IPS-18c (cell line): ENCODE measurements at regions not wholly inside any gene's neighbourhood (a gene's known extent, or its start where the extent isn't known, plus 50 kb on each side); places are given as distances from the start of the nearest gene placed in this dataset.

ENCODE experiments used
- H3K4me3 ChIP-seq: 2 replicates; pipeline ENCODE4 v1.7.0; 2013; ENCODE audit warnings: low read depth, mild to moderate bottlenecking, low read length, moderate library complexity; ENCODE audit not compliant: insufficient read depth
- H3K9me3 ChIP-seq: one replicate; pipeline ENCODE4 v1.6.1; 2013; ENCODE audit warnings: mild to moderate bottlenecking, low read length, moderate library complexity; ENCODE audit not compliant: control insufficient read depth, insufficient read depth

DNA sequence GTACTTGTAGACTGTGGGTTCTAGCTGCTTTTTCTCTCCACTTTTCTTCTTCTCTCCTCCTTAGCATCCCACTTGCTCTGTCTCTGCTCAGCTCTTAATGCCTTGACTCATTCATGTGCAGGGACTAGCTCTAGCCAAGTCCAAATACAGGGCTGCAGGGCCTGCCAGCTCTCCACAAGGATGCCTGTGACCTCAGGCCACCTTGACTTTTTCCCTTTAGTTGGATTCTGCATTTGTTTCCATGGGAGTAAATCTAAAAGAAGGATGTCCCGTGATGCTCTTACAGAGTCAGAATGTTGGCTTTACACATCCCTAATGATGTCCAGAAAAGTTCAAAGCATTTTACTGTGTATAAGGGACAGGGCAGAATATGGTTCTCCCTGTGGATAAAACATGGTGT lies 101.8 kb upstream of the PREP start:
- no peaks in the 10 kb centered on the region for H3K9me3 ChIP-seq
- no peak overlapping the region for H3K4me3 ChIP-seq

DNA sequence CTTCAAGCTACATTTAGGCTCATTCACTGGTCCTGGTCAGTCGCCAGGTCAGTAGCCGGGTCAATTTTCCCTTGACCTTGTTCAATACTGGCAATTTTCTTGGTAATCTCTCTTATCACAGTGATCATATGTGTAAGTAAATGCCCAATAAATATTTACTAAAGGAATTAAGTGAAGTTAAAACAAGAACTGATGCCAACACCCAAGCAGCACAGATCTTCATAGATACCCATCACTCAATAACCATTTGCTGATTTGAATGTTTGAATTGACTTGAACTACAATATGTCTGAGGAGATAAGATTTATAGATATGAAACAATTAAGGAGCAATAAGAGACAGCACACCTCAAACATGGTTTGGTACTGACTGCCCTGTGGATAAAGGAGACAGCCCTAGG lies 100.8 kb upstream of the PREP start:
- H3K4me3 ChIP-seq = no peak overlapping the region
- no peaks in the 10 kb centered on the region for H3K9me3 ChIP-seq

DNA sequence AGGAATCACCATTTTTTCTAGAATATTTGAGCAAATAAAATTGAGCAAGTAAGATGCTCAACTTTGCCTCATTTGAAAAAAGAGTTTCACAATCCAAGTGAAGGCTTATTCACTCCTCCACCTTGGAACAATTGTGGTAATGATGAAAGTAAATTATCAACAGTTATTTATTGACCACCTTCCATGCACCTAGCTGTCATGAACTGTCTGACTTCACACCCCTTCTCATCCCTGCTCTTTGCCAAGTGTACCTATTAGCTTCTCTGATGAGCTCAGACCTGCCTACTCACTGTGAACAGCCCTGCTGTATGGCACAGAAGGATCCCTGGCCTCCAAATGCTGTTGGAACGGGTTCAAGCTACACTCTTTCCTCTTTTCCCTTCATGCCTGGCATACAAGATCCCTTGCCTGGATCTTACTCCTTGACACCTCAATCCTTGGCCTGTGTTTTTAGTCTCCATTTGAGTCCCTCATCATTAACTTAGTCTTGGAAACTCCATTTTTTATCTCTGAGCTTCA lies 99.0 kb upstream of the PREP start:
- Histone ChIP-seq H3K4me3 (no peak overlapping the region), H3K9me3 (no peaks in the 10 kb centered on the region)

DNA sequence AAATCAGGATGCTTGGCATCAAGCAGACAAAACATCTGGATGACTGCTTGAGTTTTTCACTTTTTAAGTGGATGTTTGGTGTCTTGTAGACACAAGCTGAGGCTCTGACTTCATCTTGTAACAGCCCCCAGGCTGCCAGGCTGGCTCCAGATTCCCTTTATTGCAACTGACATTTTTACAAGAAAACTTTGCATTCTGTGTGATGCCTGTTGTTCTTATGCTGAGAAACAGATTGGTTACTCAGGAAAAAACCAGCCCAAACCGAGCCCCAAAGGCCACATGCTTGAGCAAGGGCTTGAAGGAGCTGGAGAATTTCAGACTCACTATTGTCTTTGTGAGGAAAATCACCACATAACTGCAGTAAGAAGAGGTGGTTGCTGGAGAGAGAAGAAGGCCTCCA lies 98.4 kb upstream of the PREP start:
- peaks cover 2% of the 10 kb centered on the region for H3K9me3 ChIP-seq
- no peak overlapping the region for H3K4me3 ChIP-seq

DNA sequence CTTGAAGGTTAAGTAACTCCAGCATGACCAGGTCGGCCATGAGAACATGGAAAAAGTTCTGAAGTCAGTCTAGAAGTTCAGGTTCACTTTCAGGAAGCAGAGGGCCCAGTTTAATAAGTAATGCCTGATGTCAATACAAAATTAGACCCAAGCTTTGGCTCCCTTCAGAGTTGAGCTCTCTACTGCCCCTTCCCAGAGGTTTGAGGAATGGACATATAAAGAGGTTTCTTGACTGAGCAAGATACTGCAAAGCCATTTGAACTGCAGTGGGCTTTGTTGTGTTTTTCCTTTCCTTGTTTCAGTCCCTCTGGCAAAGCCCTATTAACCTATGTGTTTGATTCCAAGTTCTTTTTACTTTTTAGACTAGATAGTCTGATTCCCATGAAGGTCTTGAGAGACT lies 97.8 kb upstream of the PREP start:
- no peak overlapping the region for H3K4me3 ChIP-seq
- H3K9me3 ChIP-seq = peaks cover 2% of the 10 kb centered on the region

DNA sequence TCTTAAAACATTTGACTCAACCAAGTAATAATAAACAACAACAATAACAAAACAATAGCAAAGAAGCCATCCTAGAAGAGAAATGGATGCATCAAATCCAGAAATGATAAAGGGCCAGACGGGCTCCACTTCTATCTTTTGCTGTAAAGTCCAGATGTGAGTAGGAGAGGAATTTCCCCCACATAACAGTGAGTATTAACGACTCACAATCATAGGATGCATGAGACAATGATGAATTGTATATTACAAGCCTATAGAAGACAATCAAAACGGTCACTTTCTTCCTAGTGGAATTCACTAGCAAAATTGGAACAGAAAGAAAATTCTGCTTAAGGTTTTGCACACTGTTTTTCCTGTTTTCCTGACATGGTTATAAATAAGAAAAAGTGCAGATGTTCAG lies 97.0 kb upstream of the PREP start:
- Histone ChIP-seq H3K9me3 (peaks cover 2% of the 10 kb centered on the region), H3K4me3 (no peak overlapping the region)

DNA sequence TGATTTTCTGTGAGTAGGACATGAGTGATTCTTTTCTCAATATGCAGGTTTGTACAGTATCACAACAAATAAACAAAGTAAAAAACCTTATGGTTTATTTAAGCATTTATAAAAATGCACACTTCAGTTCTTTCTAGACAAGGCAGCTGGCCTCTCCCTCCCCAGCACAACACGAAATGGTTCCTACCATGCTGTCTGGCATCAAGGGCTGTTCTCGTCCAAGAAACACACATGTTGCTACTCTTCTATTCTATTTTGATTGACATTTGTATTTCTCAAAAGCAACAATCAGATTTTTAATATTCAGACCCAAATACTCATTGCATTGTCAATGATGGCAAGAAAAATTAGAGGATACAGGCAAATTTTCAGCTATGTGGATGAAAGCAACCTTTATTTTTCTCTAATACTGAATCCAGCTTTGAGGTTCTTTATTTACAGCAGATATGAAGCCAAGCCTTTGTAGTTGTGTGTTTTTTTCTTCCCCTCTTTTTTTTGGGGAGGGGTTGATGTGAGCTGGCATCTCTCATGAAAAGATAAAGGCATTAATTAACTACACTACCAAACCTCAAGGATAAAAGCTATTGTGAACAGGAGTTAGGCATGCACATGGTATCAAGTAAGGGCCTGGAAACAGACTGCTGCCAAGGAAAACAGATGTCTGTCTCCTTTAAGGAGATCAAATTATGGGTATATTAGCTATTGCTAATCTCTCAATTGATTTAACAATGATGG lies 96.4 kb upstream of the PREP start:
- Histone ChIP-seq H3K9me3 (peaks cover 2% of the 10 kb centered on the region), H3K4me3 (no peak overlapping the region)

DNA sequence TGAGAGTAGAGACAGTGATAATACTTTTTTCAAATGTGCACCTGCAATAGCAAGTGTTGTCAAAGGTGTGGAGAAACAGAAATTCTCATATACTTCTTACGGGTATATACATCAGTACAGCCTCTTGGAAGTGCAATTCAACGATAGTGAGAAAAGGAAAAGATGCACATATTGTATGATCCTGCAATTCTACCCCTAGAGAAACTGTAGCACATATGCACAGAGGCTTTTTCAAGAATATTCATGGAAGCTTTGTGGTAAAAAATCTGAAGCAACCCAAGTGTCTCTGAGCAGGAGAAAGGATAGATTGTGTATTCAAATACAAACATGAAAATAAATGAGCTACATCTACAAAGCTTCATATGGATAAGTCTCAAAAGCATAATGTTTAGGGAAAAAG lies 94.7 kb upstream of the PREP start:
- H3K4me3 ChIP-seq = no peak overlapping the region
- H3K9me3 ChIP-seq = peaks cover 2% of the 10 kb centered on the region

DNA sequence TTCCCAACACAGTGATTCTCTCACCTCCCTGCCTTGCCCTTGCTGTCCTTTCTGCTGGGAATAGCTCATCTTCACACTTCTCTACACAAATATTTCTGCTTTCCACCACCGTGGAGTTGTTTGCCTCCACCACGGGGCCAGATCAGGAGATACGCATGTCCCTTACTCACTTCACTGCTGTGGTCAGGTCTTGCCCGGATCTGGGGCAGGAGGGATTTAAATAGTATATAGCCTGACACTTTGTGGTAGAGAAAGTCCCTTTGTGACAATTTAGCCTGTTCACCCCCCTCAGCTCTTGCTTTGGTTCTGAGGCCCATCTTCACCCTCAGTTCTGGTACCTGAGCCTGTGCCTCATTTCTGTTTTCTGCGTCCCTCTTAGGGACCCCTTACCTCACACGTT lies 92.6 kb upstream of the PREP start:
- H3K4me3 ChIP-seq = no peak overlapping the region

DNA sequence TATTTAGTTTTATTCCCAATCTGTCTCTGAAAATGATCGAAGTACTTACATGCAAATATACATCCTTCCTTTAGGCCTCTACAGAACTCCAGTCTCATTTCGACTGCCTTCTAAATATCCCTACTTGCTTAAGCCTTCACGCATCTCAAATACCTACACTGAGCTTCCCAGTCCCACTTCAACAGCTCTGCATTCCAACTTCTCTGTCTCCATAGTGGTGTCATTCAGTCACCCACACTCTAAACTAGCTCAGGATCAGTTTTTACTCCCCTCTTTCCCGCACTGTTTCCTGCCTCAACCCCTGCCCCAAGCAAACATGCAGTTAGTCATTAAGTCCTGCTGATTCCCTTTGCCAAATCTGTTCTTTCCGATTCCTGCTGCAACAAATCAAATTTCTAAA lies 91.8 kb upstream of the PREP start:
- Histone ChIP-seq H3K4me3 (no peak overlapping the region), H3K9me3 (peaks cover 2% of the 10 kb centered on the region)

More for the DNA sequence above, 92.6 kb upstream of the PREP start:
- peaks cover 2% of the 10 kb centered on the region for H3K9me3 ChIP-seq

DNA sequence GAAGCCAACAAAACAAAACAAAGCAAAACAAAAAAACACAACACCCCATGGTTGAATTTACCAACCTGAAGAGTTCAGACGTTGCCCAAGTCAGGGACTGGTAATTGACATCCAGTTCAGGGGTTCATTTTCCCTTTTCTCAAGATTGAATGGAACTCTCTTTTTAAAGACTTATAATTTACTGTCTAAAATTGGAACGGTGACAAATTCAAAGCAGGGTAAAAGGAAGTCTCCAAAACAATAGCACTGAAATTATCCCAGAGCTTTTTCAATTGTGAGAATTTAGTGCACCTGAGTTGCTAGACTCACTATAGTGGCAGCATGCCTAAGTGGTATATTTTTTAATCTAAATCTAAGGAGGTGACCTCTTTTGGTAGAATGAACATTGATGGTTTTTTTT lies 90.9 kb upstream of the PREP start:
- Histone ChIP-seq H3K9me3 (peaks cover 2% of the 10 kb centered on the region), H3K4me3 (no peak overlapping the region)

DNA sequence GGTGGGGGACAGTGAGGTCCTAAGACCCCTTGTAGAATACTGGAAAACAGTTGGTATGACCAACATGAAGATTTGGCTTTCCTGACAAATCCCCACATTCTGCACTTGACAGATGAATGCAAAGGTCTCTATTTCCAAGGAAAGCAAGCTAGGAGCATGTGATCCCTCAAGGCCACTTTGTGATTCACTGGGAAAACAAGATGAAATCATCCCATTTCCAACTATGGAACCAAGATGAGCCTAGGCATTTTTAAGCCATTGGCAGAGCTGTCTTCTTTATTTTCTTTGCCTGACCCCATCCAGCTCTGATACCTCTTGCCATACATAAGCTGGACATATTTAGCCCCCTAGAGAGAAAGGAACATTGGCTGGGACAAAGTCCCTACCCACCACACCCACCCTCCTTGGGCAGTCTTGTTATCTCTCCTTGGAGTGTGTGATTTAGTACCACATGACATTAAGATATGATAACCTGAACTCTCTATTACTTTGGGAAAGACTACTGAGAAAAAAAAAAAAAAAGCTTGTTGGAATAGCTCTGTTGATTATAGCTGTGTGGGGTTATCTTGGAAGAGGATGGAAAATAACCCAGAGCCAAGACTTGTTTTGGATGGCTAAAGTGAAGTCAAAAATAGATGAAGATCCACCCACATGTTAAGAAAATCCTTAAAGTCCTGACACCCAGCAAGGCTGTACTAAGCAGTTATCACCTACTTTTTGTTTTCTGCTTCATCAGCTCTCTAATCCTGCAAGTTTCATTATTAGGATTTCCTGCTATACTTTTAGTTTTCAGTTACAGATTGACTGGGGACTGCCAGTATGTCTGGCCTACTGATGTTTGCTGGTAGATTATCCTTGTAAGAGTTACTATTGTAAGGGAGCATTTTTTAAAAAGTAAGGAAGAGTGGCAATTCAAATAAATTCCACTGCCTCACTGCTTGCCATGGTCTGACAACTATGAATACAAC lies 90.1 kb upstream of the PREP start:
- H3K9me3 ChIP-seq = peaks cover 2% of the 10 kb centered on the region

DNA sequence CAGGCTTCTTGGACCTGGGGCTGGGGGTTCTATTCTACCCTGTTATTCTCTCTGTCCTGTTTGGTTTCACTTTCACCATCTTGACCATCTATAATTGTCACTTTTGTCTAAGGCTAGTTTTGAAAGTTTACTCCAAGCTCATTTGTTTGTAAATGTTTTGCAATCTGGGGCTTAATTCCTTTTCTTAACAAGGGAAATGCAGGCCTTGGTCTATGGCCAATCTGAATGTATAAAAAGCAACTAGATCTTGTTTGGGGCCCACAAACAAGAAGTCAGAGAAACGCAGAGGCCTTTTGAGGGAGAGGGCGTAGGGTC lies 86.3 kb upstream of the PREP start:
- no peaks in the 10 kb centered on the region for H3K9me3 ChIP-seq
- no peak overlapping the region for H3K4me3 ChIP-seq

More for the DNA sequence above, 90.1 kb upstream of the PREP start:
- no peak overlapping the region for H3K4me3 ChIP-seq

DNA sequence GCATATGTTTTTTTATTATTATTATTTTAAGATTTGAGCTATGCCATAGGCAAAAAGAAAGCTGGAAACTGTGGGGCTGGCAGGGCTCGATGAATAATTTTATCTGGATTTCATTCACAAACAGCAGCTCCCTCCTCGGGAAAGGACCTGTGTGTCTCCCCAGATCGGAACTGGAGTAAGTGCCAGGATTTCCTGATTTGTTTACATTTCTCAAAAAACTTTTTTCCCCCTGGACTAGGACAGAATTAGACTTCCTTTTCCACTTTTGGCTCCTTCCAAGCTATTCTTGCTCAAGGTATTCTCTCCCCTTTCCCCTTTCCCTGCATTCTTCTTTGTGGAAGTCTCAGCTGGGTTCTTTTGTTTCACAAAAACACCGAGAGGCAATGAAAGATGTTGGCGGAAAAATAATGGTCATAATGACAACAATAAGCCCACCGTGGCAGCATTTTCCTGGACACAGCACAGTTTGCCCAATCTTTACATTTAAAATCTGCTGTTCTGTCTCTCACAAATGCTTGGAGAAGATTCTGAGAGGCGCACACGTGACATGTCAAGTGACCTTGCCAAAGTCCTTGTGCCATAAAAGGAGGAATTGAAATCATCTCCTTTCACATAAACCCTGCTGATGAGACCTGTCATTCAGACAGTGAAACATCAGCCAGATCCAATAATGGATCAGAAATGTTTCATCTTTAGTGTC lies 85.8 kb upstream of the PREP start:
- Histone ChIP-seq H3K9me3 (no peaks in the 10 kb centered on the region), H3K4me3 (no peak overlapping the region)

DNA sequence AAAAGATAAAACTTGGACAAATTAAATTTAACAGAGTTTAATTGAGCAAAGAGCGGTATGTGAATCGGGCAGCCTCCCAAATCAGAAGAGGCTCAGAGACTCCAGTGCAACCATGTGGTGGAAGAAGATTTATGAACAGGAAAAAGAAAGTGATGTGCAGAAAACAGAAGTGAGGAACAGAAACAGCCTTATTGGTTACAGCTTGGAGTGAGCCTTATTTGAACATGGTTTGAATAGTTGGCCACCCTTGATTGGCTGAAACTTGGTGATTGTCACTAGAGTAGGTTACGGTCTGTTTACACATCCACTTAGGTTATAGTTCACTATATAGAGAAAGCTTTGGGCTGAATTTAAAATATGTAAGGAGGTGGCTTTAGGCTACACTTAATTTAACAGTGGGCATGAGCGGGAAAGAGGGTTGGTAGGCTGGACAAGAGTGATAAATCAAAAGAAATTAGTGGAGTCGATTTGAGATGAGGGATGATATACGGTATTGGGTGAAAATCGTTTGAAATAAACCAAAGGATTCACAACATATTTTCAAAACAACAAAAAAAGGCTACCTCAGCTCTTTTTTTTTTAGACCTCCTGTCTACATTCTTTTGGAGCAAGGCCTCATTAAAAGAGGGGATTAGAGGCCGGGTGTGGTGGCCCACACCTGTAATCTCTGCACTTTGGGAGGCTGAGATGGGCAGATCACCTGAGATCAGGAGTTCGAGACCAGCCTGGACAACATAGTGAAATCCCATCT lies 84.3 kb upstream of the PREP start:
- no peaks in the 10 kb centered on the region for H3K9me3 ChIP-seq
- no peak overlapping the region for H3K4me3 ChIP-seq

DNA sequence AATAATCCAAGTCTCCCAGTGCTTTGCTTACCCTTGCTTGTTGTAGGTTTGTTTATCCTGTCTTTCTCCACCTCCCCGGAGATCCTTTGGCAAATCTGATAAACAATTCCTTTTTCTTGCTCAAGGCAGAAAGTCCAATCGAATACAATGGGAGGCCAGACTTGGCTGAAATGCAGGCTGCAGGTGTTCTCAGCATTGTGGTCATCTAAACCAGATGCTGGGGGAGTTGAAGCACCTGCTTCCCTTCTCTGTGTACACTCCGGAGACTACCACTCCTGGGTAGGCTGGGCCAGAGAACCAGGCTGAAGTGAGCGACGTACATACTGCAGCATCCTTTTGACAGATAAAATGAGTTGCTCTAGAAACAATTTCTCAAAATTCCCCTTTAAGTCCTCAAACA lies 82.6 kb upstream of the PREP start:
- H3K9me3 ChIP-seq = no peaks in the 10 kb centered on the region
- no peak overlapping the region for H3K4me3 ChIP-seq
